ENCODE measurements at regions not wholly inside any gene's neighbourhood (a gene's known extent, or its start where the extent isn't known, plus 50 kb on each side); places are given as distances from the start of the nearest gene placed in this dataset.
"Not testable (repeated sequence)": the region's sequence is repeated elsewhere in the genome, so short reads cannot be mapped to it uniquely, and the experiment has no call there.

DNA sequence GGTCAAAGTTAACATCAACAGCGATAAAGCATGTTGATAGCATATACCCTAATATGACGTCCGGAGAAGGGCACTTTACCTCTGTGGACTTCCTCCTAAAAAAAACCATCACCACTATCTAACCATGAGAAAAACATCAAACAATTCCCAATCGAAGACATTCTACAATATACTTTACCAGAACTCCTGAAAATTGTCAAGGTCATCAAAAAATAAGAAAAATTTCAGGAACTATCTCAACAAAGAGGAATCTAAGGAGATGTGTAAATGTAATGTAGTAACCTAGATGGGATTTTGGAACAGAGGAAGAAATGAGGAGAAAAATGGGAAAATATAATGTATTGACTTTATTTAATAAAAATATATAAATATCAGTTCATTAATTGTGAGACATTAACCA is 1026.8 kb upstream of the MIR17HG start:
- no peaks in the 10 kb centered on the region for H3K4me1 Mint-ChIP-seq
- H3K9me3 Mint-ChIP-seq, result peaks cover 0 to 12% (median 2%) of the 10 kb centered on the region in 3 donors
- H3K4me3 Mint-ChIP-seq, result no peak overlapping the region
- no peaks in the 10 kb centered on the region for H3K27me3 Mint-ChIP-seq
- no peaks in the 10 kb centered on the region for H3K36me3 Mint-ChIP-seq
- no peak overlapping the region for H3K27ac Mint-ChIP-seq

DNA sequence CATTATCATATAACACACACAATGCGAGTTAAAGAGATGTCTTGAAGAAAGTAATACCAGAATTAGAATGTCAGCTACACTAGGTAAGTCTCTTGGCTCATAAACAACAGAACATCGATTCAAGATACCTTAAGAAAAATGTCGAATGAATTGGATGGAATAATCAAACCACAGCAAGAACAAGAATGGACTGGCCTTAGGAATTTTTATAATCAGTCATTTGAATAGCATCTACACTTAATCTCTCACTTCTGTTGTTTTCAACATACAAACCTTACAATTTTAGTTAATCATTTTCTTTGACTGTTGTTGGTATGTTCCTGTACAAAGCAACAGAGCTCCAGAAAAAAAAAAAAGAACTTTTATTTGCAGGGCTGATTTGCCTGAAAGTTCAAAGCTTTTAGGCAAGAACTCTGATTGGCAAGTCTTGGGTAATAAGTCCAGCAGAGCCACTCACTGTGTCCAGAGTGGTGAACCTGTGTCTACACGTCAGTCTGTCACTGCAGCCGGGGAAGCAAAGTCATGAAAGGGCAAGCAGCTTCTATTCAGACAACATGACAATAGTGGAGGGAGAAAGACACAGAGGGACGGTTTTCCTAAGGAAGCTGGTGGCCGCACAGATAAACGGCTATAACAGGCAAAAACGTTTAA is 1026.1 kb upstream of the MIR17HG start:
- Mint-ChIP-seq H3K27me3 (no peaks in the 10 kb centered on the region), H3K4me3 (no peak overlapping the region), H3K4me1 (no peaks in the 10 kb centered on the region), H3K9me3 (peaks cover 0 to 12% (median 2%) of the 10 kb centered on the region in 3 donors), H3K36me3 (no peaks in the 10 kb centered on the region), H3K27ac (no peak overlapping the region)

DNA sequence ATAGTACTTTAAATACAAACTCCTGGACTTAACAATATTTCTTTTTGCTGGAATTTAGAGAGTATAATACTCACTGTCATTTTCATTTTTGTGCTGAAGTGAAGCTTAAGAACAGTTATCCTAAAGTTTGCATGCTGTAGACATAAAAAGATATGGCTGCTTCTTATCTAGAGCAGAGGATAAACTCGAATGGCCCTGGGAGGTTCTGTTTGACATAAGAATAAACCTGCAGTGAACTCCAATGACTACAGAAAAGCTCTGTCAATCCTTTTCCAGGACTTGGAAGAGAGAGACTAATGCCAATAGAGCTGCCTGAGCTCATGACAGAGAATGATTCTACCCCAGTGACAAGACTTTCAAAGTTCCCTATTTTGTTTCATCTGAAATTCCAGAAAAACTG is 1017.8 kb upstream of the MIR17HG start:
- no peaks in the 10 kb centered on the region for H3K36me3 Mint-ChIP-seq
- peaks cover 0 to 4% (median 0%) of the 10 kb centered on the region in 3 donors for H3K9me3 Mint-ChIP-seq
- no peaks in the 10 kb centered on the region for H3K27me3 Mint-ChIP-seq
- H3K4me3 Mint-ChIP-seq, result no peak overlapping the region
- H3K27ac Mint-ChIP-seq, result no peak overlapping the region
- H3K4me1 Mint-ChIP-seq, result no peaks in the 10 kb centered on the region

DNA sequence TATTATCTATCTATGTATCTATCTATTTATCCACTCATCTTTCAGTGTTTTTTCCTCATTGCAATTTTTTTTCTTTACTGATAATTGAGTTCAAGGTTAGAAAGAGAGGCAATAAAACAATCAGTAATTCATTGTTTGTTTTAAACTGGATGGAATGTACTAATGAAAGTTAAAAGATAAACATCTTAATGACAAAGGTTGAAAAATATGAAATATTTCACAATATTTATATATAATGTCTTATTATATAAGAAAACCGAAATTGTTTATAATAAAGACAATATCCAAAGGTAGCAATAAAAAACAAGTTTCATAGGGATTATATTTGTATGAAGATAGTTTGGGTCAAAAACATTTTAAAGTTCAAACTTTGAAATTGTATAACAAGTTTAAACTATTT is 1015.5 kb upstream of the MIR17HG start:
- Mint-ChIP-seq H3K4me1 (no peaks in the 10 kb centered on the region), H3K27me3 (no peaks in the 10 kb centered on the region), H3K9me3 (peaks cover 0 to 7% (median 0%) of the 10 kb centered on the region in 3 donors), H3K4me3 (no peak overlapping the region), H3K36me3 (no peaks in the 10 kb centered on the region), H3K27ac (no peak overlapping the region)

DNA sequence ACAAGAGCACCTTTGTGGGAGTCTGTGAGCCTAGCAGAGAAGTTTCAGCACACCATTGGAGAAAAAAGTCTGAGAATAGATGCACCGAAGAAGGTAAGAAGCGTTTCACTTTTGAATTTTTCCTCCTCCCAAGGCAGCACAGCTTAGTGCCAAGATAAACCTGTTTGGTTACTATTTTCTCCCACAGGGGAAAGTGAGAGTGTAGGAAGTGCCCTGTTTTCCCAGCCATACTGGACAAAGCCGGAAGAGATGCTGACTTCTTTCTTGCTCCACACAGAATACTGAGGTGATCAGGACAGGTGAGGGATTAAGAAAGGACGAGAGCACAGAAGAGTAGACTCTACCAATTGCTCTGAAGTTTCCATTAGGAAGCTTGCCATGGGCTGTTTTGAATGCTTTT is 1011.0 kb upstream of the MIR17HG start:
- H3K27me3 Mint-ChIP-seq, result no peaks in the 10 kb centered on the region
- H3K9me3 Mint-ChIP-seq, result peaks cover 0 to 3% (median 3%) of the 10 kb centered on the region in 3 donors
- H3K4me3 Mint-ChIP-seq, result no peak overlapping the region
- H3K27ac Mint-ChIP-seq, result no peak overlapping the region
- H3K36me3 Mint-ChIP-seq, result no peaks in the 10 kb centered on the region
- H3K4me1 Mint-ChIP-seq, result no peaks in the 10 kb centered on the region

DNA sequence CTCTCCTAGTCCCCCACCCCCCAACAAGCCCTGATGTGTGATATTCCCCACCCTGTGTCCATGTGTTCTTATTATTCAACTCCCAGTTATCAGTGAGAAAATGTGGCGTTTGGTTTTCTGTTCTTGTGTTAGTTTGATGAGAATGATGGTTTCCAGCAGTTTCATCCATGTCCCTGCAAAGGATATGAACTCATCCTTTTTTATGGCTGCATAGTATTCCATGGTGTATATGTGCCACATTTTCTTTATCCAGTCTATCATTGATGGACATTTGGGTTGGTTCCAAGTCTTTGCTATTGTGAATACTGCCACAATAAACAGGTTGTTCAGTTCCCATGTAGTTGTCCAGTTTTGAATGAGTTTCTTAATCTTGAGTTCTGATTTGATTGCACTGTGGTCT is 1006.1 kb upstream of the MIR17HG start:
- not testable (repeated sequence) for H3K36me3 Mint-ChIP-seq, H3K27ac Mint-ChIP-seq, H3K27me3 Mint-ChIP-seq, H3K4me1 Mint-ChIP-seq, H3K9me3 Mint-ChIP-seq, H3K4me3 Mint-ChIP-seq

DNA sequence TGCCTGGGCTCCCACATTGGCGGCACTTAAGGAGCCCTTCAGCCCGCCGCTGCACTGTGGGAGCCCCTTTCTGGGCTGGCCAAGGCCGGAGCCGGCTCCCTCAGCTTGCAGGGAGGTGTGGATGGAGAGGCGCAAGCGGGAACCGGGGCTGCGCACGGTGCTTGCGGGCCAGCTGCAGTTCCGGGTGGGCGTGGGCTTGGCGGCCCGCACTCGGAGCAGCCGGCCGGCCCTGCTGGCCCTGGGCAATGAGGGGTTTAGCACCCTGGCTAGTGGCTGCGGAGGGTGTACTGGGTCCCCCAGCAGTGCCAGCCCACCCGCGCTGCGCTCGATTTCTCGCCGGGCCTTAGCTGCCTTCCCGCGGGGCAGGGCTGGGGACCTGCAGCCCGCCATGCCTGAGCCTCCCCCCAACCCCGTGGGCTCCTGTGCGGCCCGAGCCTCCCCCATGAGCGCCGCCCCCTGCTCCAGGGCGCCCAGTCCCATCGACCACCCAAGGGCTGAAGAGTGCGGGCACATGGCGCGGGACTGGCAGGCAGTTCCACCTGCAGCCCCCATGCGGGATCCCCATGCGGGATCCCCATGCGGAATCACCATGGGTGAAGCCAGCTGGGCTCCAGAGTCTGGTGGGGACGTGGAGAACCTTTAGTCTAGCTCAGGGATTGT is 998.9 kb upstream of the MIR17HG start:
- H3K4me1 Mint-ChIP-seq, H3K4me3 Mint-ChIP-seq, H3K27me3 Mint-ChIP-seq, H3K27ac Mint-ChIP-seq, H3K36me3 Mint-ChIP-seq: not testable (repeated sequence)
- peaks cover 0 to 10% (median 4%) of the 10 kb centered on the region in 3 donors for H3K9me3 Mint-ChIP-seq

DNA sequence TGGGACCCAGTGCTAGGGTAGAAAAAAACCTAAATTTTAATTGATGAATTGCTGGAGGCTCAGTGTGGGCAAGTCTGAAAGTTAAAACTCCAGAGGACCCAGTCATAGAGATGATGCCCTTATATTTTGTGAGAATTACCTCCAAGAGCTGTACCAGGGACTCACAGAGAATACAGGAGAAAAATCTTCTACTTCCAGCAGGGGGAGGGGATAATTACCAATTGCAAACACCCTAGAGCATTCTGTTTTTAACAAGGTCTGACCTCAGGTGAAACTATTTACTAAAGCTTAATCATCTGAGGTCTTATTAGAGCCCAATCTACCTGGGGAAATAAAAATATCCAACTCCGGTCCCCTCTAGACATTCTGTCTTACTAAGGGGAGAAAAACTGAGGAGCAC is 994.7 kb upstream of the MIR17HG start:
- peaks cover 0 to 10% (median 5%) of the 10 kb centered on the region in 3 donors for H3K9me3 Mint-ChIP-seq
- no peak overlapping the region for H3K27ac Mint-ChIP-seq
- H3K4me1 Mint-ChIP-seq, result peaks cover 0 to 1% (median 0%) of the 10 kb centered on the region in 3 donors
- H3K36me3 Mint-ChIP-seq, result no peaks in the 10 kb centered on the region
- no peaks in the 10 kb centered on the region for H3K27me3 Mint-ChIP-seq
- H3K4me3 Mint-ChIP-seq, result no peak overlapping the region

DNA sequence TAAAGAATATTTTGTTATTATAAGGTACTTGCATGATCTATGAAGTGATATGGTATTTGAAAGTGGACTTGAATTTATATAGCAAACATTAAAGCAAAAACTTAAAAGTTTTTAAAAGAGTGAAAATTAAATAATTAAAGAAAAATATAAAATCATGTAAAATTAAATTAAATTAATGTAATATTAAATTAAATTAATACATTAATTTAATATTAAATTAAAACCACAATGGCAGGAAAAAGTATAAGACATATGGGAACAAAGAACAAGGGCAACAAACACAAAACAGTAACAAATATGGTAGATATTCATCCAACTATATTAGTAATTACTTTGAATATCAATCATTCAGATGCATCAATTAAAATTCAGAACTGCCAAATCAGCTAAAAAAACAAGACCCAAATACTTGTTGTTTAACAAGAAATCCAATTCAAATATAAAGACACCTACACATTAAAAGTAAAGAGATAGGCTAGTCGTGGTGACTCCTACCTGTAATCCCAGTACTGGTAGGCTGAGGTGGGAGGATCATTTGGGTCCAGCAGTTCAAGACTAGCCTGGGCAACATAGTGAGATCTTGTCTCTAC is 992.2 kb upstream of the MIR17HG start:
- Mint-ChIP-seq H3K36me3 (no peaks in the 10 kb centered on the region), H3K27me3 (no peaks in the 10 kb centered on the region), H3K27ac (no peak overlapping the region), H3K4me1 (no peaks in the 10 kb centered on the region), H3K9me3 (peaks cover 0 to 6% (median 5%) of the 10 kb centered on the region in 3 donors), H3K4me3 (no peak overlapping the region)

DNA sequence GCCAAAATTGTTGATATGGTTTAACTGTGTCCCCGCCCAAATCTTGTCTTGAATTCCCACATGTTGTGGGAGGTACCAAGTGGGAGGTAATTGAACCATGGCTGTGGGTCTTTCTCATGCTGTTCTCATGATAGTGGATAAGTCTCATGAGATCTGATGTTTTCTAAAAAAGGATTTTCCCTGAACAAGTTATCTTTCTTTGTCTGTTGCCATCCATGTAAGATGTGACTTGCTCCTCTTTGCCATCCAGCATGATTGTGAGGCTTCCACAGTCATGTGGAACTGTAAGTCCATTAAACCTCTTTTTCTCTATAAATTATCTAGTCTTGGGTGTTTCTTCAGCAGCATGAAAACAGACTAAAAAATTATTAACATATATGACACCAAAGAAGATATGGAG is 986.7 kb upstream of the MIR17HG start:
- no peaks in the 10 kb centered on the region for H3K27me3 Mint-ChIP-seq
- H3K27ac Mint-ChIP-seq, result no peak overlapping the region
- peaks cover 0 to 1% (median 0%) of the 10 kb centered on the region in 3 donors for H3K4me1 Mint-ChIP-seq
- H3K4me3 Mint-ChIP-seq, result no peak overlapping the region
- no peaks in the 10 kb centered on the region for H3K36me3 Mint-ChIP-seq
- H3K9me3 Mint-ChIP-seq, result peaks cover 2 to 13% (median 5%) of the 10 kb centered on the region in 3 donors

DNA sequence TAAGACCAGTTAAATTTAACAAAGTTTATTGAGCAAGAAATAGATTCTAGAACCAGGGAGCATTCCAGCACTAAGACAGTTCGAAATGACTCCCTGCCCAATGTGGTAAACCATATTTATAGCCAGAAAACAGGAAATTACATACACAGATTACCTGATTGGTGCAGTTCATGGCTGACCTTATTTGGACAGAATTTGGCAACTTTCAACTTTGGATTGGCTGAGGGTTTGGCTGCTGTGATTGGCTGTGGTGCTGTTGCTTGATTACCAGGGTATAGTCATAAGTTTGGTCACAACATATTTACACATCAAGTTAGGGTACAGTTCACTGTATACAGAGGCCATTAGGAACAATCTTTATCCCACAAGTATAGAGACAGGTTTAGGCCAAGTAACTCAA is 984.8 kb upstream of the MIR17HG start:
- H3K27ac Mint-ChIP-seq, result no peak overlapping the region

DNA sequence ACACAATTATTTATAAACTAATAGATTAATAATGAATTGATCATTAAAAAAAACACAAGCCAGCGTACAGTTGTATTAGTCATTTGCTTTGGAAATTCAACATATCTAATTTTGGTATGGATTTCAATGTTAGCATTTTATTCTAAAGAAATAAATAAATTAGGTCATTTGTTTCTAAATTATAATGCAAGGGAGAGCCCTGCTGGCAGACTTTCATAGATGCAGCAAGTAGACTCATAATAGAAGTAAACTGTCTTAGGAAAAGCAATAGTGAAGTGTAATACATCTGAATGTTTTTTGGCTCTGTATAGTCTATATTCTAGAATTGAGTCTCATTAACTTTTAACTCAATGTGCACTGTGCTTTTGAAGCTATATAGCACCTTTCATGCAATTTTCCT is 982.4 kb upstream of the MIR17HG start:
- H3K27ac Mint-ChIP-seq, result no peak overlapping the region
- H3K36me3 Mint-ChIP-seq, result no peaks in the 10 kb centered on the region
- H3K9me3 Mint-ChIP-seq, result peaks cover 1 to 13% (median 5%) of the 10 kb centered on the region in 3 donors
- H3K4me3 Mint-ChIP-seq, result no peak overlapping the region
- H3K4me1 Mint-ChIP-seq, result peaks cover 0 to 1% (median 0%) of the 10 kb centered on the region in 3 donors
- no peaks in the 10 kb centered on the region for H3K27me3 Mint-ChIP-seq

More for the DNA sequence above, 984.8 kb upstream of the MIR17HG start:
- H3K4me1 Mint-ChIP-seq, result peaks cover 0 to 1% (median 0%) of the 10 kb centered on the region in 3 donors
- no peaks in the 10 kb centered on the region for H3K36me3 Mint-ChIP-seq
- no peaks in the 10 kb centered on the region for H3K27me3 Mint-ChIP-seq
- H3K9me3 Mint-ChIP-seq, result peaks cover 3 to 13% (median 3%) of the 10 kb centered on the region in 3 donors
- H3K4me3 Mint-ChIP-seq, result no peak overlapping the region

DNA sequence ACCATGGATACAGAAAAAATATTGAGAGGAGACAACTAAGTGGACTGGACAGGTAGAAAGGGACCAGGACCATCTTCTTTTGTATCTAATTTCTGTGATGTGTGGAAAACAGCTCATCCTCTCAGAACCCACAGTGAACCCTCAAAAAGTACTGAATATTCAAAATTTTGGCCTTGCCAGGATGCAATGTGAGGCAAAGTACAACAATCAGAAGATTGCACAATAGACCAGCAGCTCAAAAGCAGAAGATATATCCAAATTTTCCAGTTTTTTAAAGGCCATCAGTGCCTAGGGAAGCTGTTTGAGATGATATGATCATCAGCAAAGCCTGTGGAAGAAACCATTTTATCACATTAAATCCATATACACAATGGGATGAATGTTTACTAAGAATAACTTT is 973.3 kb upstream of the MIR17HG start:
- Mint-ChIP-seq H3K4me1 (no peaks in the 10 kb centered on the region), H3K27ac (no peak overlapping the region), H3K27me3 (no peaks in the 10 kb centered on the region), H3K36me3 (no peaks in the 10 kb centered on the region), H3K4me3 (no peak overlapping the region), H3K9me3 (peaks cover 0 to 6% (median 5%) of the 10 kb centered on the region in 3 donors)

DNA sequence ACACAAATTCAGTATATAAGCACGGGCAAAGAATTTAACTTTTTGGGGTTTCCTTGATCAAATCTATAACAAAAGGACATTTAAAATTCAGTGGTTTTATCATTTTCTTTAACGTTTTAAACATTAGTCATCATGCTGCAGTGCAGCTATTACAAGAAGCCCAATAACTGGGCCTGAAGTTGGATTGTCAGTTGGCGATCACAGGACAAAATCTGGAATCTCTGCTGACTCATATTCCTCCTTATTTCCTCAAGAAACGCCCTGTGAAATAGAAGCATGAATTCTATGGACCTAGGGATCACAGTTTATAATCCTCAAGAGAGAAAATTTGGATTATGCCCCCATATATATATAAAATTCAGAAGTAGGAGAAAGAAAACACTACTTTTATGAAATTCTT is 971.6 kb upstream of the MIR17HG start:
- no peak overlapping the region for H3K27ac Mint-ChIP-seq
- H3K9me3 Mint-ChIP-seq, result peaks cover 0 to 6% (median 2%) of the 10 kb centered on the region in 3 donors
- no peaks in the 10 kb centered on the region for H3K27me3 Mint-ChIP-seq
- no peak overlapping the region for H3K4me3 Mint-ChIP-seq
- H3K36me3 Mint-ChIP-seq, result no peaks in the 10 kb centered on the region
- no peaks in the 10 kb centered on the region for H3K4me1 Mint-ChIP-seq

DNA sequence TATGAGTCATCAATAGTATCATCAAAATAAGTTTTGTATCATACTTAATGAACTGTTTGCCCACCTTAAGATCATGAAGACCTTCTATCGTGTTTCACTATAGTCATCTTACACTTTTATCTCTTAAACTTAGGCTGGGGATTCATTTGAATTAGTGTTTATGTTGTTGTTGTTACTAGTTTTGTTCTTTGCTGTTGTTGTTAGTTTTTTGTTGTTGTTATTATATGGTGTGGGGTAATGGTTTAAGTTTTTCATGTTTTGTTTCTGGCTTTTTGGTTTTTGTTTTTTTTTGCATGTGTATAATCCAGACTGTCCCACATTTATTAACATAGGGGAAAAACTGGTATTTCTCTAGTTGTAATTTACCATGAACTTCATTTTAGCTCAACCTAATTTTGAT is 965.1 kb upstream of the MIR17HG start:
- Mint-ChIP-seq H3K36me3 (peaks cover 3% of the 10 kb centered on the region), H3K4me3 (no peak overlapping the region), H3K4me1 (peaks cover 0 to 2% (median 0%) of the 10 kb centered on the region in 3 donors), H3K9me3 (peaks cover 2 to 5% (median 3%) of the 10 kb centered on the region in 3 donors), H3K27me3 (no peaks in the 10 kb centered on the region), H3K27ac (no peak overlapping the region)
